SK-N-MC (cell line): ENCODE measurements at regions not wholly inside any gene's neighbourhood (a gene's known extent, or its start where the extent isn't known, plus 50 kb on each side); places are given as distances from the start of the nearest gene placed in this dataset.

Experiments used
- EZH2 ChIP-seq: fragments of 200-600 bp; sonication (generic); IDR thresholded peaks from one replicate; pipeline ENCODE4 v1.6.1; 2017; ENCODE audit warnings: antibody characterized with exemption
- FOXP2 ChIP-seq: optimal IDR thresholded peaks from 2 replicates; pipeline ENCODE3; 2011; ENCODE audit warnings: mild to moderate bottlenecking, moderate library complexity; ENCODE audit not compliant: insufficient read depth; ENCODE audit errors: extremely low read length, control extremely low read depth
- POLR2AphosphoS5 ChIP-seq: IDR thresholded peaks from 2 replicates; pipeline ENCODE4 v1.6.1; 2012; ENCODE audit warnings: mild to moderate bottlenecking, low read depth, low read length, borderline replicate concordance

GRCh38 chr15:96972201-96972600 is 641.7 kb downstream of the NR2F2 start:
- TF ChIP-seq EZH2 (no peak), POLR2AphosphoS5 (no peak), FOXP2 (no peak)
